Naive thymus-derived CD8-positive, alpha-beta T cell (primary cell): ENCODE measurements at regions not wholly inside any gene's neighbourhood (a gene's known extent, or its start where the extent isn't known, plus 50 kb on each side); places are given as distances from the start of the nearest gene placed in this dataset.

Source experiments
- ATAC-seq, 2 donors: fragments of 150-1000 bp; cut with Tn5 transposase in 1 of 2; sonication (Bioruptor Pico), chemical (Tn5 transposase) in 1 of 2; 1 replicate in 1 of 2; 2 replicates in 1 of 2; pipeline ENCODE4 v1.10.0; 2021; ENCODE audit warnings: mild to moderate bottlenecking in 2 of 2, moderate library complexity in 2 of 2
- POLR2A ChIA-PET: fragments of 350-600 bp; sonication (Branson Sonifier 250); formaldehyde crosslinking; loops from one replicate; lab custom pipeline; 2021; ENCODE audit warnings: antibody characterized with exemption; lab: Charles Lee
- DNase-seq, 10 donors: peaks; one replicate each; pipeline versions ENCODE4 v3.0.0 to v3.0.0-alpha.2; 2020 to 2022
- H3K27ac Mint-ChIP-seq, 10 donors: one replicate each; pipeline ENCODE4 v1.8.0; 2020 to 2022; ENCODE audit warnings: mild to moderate bottlenecking in 10 of 10, mixed read lengths in 10 of 10, moderate library complexity in 4 of 10, inconsistent platforms in 1 of 10
- H3K27me3 Mint-ChIP-seq, 5 donors: one replicate each; pipeline ENCODE4 v1.8.0; 2021 to 2022; ENCODE audit warnings: mixed read lengths in 5 of 5
- H3K36me3 Mint-ChIP-seq, 3 donors: one replicate each; pipeline ENCODE4 v1.8.0; 2020 to 2022; ENCODE audit warnings: mixed read lengths in 3 of 3, mild to moderate bottlenecking in 2 of 3, inconsistent platforms in 1 of 3
- H3K4me1 Mint-ChIP-seq, 4 donors: one replicate each; pipeline ENCODE4 v1.8.0; 2021 to 2022; ENCODE audit warnings: mixed read lengths in 4 of 4
- H3K4me3 Mint-ChIP-seq, 10 donors: one replicate each; pipeline ENCODE4 v1.8.0; 2020 to 2022; ENCODE audit warnings: mild to moderate bottlenecking in 10 of 10, mixed read lengths in 10 of 10, moderate library complexity in 6 of 10, inconsistent platforms in 1 of 10
- H3K9me3 Mint-ChIP-seq, 9 donors: one replicate each; pipeline ENCODE4 v1.8.0; 2020 to 2022; ENCODE audit warnings: mixed read lengths in 9 of 9, mild to moderate bottlenecking in 3 of 9, inconsistent platforms in 1 of 9, moderate library complexity in 1 of 9

DNA sequence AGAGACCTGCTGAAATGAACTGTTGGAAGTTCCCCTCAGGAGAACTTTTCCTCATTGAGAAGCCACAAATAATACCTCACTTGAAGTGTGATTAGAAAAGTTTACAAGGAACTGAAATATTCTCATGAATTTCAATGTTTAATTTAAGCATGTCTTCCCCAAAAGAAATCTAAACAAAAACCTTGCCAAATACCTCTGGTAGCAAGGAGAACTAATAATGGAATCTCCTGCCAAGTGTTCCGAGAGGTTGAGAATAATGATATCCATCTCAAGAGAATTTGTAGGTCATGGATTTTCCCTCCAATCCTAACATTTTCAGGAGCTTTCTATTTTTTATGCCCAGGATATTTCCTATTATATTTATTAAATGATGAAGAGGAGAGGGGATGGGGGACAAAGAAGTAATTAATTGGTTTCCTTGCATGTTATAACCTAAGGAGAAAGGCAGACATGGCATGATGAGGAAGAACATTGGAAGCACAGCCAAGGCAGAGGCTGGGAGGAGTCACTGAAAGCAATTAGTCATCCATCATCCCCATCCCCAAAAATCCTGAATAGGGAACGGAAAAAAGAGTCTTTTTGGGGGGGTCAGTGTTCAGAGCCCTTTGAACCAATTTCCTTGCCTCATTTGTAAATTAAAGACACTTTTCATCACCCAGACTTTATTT, 93.6 kb upstream of the IL6 start:
- no peaks in the 10 kb centered on the region for H3K36me3 Mint-ChIP-seq
- H3K4me3 Mint-ChIP-seq = no peak overlapping the region
- POLR2A ChIA-PET = no interaction called here
- peaks cover 0 to 2% (median 0%) of the 10 kb centered on the region in 9 donors for H3K9me3 Mint-ChIP-seq
- ATAC-seq = no peak
- no peak overlapping the region for H3K27ac Mint-ChIP-seq
- DNase-seq = no peak
- H3K4me1 Mint-ChIP-seq = no peaks in the 10 kb centered on the region
- peaks cover 2 to 38% (median 4%) of the 10 kb centered on the region in 5 donors for H3K27me3 Mint-ChIP-seq

DNA sequence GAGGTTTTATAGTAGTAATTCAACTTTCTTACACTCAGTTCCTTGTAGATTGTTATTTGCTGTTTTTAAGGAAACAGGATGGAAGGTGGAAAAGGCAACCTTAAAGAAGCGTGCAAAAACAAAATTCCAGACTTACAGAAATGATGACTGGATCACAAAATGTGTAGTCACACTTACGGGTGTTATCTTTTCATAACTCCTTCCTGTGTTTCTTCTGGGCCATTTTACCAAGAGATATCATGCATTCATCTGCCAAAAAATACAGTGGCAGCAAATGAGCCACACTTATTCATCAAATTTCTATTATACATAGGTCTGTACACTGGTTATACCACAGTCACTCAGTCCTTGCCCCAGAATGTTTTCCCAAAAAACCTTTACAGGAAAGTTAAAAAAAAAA, 94.3 kb upstream of the IL6 start:
- no peak overlapping the region for H3K4me3 Mint-ChIP-seq
- POLR2A ChIA-PET = no interaction called here

GRCh38 chr7:22631730-22632129, 95.3 kb upstream of the IL6 start:
- no peak overlapping the region for H3K27ac Mint-ChIP-seq
- DNase-seq (no peak), ATAC-seq (no peak)
- H3K27me3 Mint-ChIP-seq = peaks cover 2 to 39% (median 4%) of the 10 kb centered on the region in 5 donors
- H3K4me3 Mint-ChIP-seq = no peak overlapping the region
- no peaks in the 10 kb centered on the region for H3K36me3 Mint-ChIP-seq
- no peaks in the 10 kb centered on the region for H3K4me1 Mint-ChIP-seq
- POLR2A ChIA-PET = no interaction called here
- H3K9me3 Mint-ChIP-seq = peaks cover 0 to 2% (median 0%) of the 10 kb centered on the region in 9 donors

More for the DNA sequence above, 94.3 kb upstream of the IL6 start:
- Mint-ChIP-seq H3K4me1 (no peaks in the 10 kb centered on the region), H3K9me3 (peaks cover 0 to 2% (median 0%) of the 10 kb centered on the region in 9 donors), H3K27me3 (peaks cover 2 to 39% (median 4%) of the 10 kb centered on the region in 5 donors), H3K36me3 (no peaks in the 10 kb centered on the region), H3K27ac (no peak overlapping the region)
- ATAC-seq (no peak), DNase-seq (no peak)

DNA sequence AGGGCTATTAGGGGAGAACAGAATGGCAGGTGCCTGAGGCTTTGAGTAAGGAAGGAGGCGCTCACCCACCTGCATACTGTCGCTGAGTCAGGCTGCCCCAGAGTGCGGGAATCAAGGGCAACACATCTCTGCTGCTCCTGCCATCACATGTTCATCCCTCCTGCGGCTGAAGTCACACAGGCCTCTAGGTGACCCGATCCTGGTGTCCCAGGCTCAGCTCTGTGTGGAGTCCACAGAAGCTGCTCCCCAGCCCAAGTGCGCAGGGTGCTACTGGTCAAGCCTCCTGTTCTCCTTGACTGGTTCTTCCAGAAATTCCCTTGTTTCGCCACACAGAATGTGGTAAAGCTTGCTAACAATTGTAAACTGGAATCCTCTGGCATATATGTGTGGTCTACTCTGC, 96.9 kb upstream of the IL6 start:
- H3K9me3 Mint-ChIP-seq = peaks cover 0 to 2% (median 0%) of the 10 kb centered on the region in 9 donors
- DNase-seq = no peak
- no peak overlapping the region for H3K27ac Mint-ChIP-seq
- no peak overlapping the region for H3K4me3 Mint-ChIP-seq
- no peak for ATAC-seq
- H3K4me1 Mint-ChIP-seq = no peaks in the 10 kb centered on the region
- H3K27me3 Mint-ChIP-seq = peaks cover 2 to 37% (median 3%) of the 10 kb centered on the region in 5 donors
- no peaks in the 10 kb centered on the region for H3K36me3 Mint-ChIP-seq
- POLR2A ChIA-PET = no interaction called here

DNA sequence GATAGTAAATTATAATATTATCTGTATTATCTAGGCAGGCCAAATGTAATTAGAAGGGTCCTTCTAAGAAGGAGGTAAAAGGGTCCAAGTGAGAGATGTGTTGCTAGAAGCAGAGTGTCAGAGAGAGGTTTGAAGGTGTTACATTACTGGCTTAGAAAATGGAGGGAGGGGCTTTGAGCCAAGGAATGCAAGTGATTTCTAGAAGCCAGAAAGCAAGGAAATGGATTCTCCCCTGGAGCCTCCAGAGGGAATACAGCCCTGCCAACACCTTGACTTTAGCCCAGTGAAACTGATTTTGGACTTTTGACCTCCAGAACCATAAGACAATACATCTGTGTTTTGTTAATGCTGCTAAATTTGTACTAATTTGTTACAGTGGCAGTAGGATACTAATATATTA, 97.9 kb upstream of the IL6 start:
- Mint-ChIP-seq H3K4me3 (no peak overlapping the region), H3K9me3 (no peaks in the 10 kb centered on the region), H3K36me3 (no peaks in the 10 kb centered on the region), H3K4me1 (no peaks in the 10 kb centered on the region), H3K27me3 (peaks cover 0 to 27% (median 3%) of the 10 kb centered on the region in 5 donors), H3K27ac (no peak overlapping the region)
- POLR2A ChIA-PET = no interaction called here
- ATAC-seq (no peak), DNase-seq (no peak)

GRCh38 chr7:22628112-22628511, 98.9 kb upstream of the IL6 start:
- H3K27me3 Mint-ChIP-seq = peaks cover 2 to 36% (median 4%) of the 10 kb centered on the region in 5 donors
- H3K4me3 Mint-ChIP-seq = no peak overlapping the region
- no peaks in the 10 kb centered on the region for H3K36me3 Mint-ChIP-seq
- H3K9me3 Mint-ChIP-seq = no peaks in the 10 kb centered on the region
- DNase-seq = no peak
- no peak for ATAC-seq
- POLR2A ChIA-PET = no interaction called here
- H3K27ac Mint-ChIP-seq = no peak overlapping the region
- no peaks in the 10 kb centered on the region for H3K4me1 Mint-ChIP-seq

GRCh38 chr7:22627136-22627535, 99.9 kb upstream of the IL6 start:
- DNase-seq (no peak), ATAC-seq (no peak)
- no peak overlapping the region for H3K4me3 Mint-ChIP-seq
- POLR2A ChIA-PET = no interaction called here
- no peaks in the 10 kb centered on the region for H3K36me3 Mint-ChIP-seq
- no peaks in the 10 kb centered on the region for H3K4me1 Mint-ChIP-seq
- peaks cover 2 to 34% (median 4%) of the 10 kb centered on the region in 5 donors for H3K27me3 Mint-ChIP-seq
- H3K27ac Mint-ChIP-seq = no peak overlapping the region
- H3K9me3 Mint-ChIP-seq = no peaks in the 10 kb centered on the region

GRCh38 chr7:22625251-22625650, 101.7 kb upstream of the IL6 start:
- no peaks in the 10 kb centered on the region for H3K9me3 Mint-ChIP-seq
- H3K27ac Mint-ChIP-seq = no peak overlapping the region
- peaks cover 0 to under 1% (median 0%) of the 10 kb centered on the region in 3 donors for H3K36me3 Mint-ChIP-seq
- no peak for ATAC-seq
- no peaks in the 10 kb centered on the region for H3K4me1 Mint-ChIP-seq
- DNase-seq = no peak
- H3K4me3 Mint-ChIP-seq = no peak overlapping the region
- peaks cover 2 to 25% (median 2%) of the 10 kb centered on the region in 5 donors for H3K27me3 Mint-ChIP-seq
- POLR2A ChIA-PET = no interaction called here

DNA sequence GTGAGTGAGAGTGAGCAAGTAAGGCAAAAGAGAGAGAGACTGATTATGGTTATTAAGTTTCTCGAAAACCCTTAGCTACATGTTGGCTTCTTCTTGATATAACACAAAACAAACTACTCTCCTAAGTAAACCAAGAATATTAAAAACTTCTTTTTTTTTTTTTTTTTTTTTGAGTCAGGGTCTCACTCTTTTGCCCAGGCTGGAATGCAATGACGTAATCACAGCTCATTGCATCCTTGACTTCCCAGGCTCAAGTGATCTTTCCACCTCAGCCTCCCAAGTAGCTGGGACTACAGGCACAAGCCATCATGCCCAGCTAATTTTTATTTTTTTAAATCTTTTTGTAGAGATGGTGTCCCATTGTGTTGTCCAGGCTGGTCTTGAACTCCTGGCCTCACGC, 102.2 kb upstream of the IL6 start:
- H3K9me3 Mint-ChIP-seq = no peaks in the 10 kb centered on the region
- H3K27ac Mint-ChIP-seq = no peak overlapping the region
- no peaks in the 10 kb centered on the region for H3K4me1 Mint-ChIP-seq
- ATAC-seq (no peak), DNase-seq (no peak)
- H3K4me3 Mint-ChIP-seq = no peak overlapping the region
- POLR2A ChIA-PET = no interaction called here
- H3K36me3 Mint-ChIP-seq = peaks cover 0 to 1% (median 0%) of the 10 kb centered on the region in 3 donors
- H3K27me3 Mint-ChIP-seq = peaks cover 2 to 25% (median 2%) of the 10 kb centered on the region in 5 donors

DNA sequence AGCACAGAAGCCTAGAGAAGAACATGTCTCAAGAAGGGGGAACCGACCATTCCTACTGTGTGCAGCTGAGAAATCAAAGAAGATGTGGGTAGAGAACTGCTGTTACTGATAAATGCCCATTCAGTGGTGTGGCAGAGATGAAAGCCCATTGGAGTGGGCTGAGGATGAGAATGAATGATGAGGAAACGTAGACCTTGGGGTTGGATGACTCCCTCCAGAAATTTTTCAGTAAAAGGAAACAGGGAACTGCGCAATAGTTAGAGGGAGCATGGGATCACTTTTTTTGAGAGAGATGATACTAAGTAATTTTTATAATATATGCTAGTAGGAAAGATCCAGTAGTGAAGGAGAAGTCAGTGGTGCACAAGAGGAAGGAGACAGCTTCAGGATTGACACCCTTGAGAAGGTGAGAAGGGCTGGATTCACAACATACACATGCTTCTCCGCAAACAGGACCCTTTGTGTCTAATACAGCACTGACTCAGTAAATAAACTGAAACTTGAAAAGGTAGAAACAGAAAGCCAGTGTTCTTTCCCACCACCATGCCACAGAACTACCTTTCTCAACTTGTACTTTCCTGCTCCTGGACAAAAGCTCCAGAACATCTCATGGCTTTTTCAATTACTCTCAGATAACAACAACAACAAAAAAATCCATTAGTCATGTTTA, 104.7 kb upstream of the IL6 start:
- H3K36me3 Mint-ChIP-seq = peaks cover 0 to 17% (median 1%) of the 10 kb centered on the region in 3 donors
- no peak overlapping the region for H3K27ac Mint-ChIP-seq
- ATAC-seq = no peak
- no peak overlapping the region for H3K4me3 Mint-ChIP-seq
- peaks cover 2 to 11% (median 2%) of the 10 kb centered on the region in 5 donors for H3K27me3 Mint-ChIP-seq
- peaks cover under 1 to 21% (median 9%) of the 10 kb centered on the region in 9 donors for H3K9me3 Mint-ChIP-seq
- no peak for DNase-seq
- POLR2A ChIA-PET = no interaction called here
- no peaks in the 10 kb centered on the region for H3K4me1 Mint-ChIP-seq

GRCh38 chr7:22618528-22618927, 108.5 kb upstream of the IL6 start:
- H3K4me3 Mint-ChIP-seq = no peak overlapping the region
- POLR2A ChIA-PET = no interaction called here
- H3K27me3 Mint-ChIP-seq = peaks cover 3 to 27% (median 12%) of the 10 kb centered on the region in 5 donors
- no peak for ATAC-seq
- no peak for DNase-seq
- no peak overlapping the region for H3K27ac Mint-ChIP-seq
- H3K4me1 Mint-ChIP-seq = no peaks in the 10 kb centered on the region
- peaks cover 0 to 32% (median 6%) of the 10 kb centered on the region in 3 donors for H3K36me3 Mint-ChIP-seq
- peaks cover 7 to 31% (median 21%) of the 10 kb centered on the region in 9 donors for H3K9me3 Mint-ChIP-seq

DNA sequence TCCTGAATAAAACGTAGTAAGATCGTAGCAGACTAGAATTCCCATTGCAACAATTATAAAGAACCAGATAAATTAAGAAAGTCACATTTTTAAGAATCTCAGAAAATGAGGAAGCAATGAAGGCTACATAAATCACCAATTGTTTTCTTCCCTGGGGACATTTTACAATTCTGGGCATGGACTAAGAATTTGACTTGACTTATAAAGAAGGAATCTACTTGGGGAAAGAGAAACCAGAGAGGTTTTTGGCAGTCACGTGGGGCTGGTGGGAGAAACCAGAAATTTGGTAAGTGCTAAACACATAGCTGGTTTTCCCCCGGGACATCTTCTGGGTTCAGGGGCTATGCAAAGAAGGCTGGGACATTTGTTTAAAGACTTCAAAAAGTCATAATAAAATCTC, 109.8 kb upstream of the IL6 start:
- DNase-seq (no peak), ATAC-seq (no peak)
- Mint-ChIP-seq H3K9me3 (peaks cover 7 to 31% (median 21%) of the 10 kb centered on the region in 9 donors), H3K4me1 (no peaks in the 10 kb centered on the region), H3K27me3 (peaks cover 2 to 33% (median 12%) of the 10 kb centered on the region in 5 donors), H3K4me3 (no peak overlapping the region), H3K27ac (no peak overlapping the region), H3K36me3 (peaks cover 0 to 32% (median 6%) of the 10 kb centered on the region in 3 donors)
- POLR2A ChIA-PET = no interaction called here

DNA sequence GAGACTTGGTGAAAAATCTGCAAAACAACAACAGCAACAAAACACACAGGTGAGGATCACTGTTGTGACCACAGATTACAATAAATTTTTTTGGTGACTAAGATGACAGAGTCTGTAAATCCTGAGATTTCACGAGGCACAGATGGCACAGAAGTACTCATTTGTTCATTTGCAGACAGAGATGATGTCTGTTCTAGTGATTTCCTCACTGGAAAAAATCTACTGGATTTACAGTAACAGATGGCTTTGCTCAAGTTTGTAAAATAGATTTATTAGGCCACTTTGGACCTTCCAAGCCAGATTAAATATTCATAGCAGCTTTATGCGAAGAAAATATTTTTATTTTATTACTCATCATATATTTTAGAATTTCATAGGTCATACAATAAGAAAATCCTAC, 113.5 kb upstream of the IL6 start:
- no peaks in the 10 kb centered on the region for H3K4me1 Mint-ChIP-seq
- no peak for DNase-seq
- peaks cover 0 to 28% (median 4%) of the 10 kb centered on the region in 3 donors for H3K36me3 Mint-ChIP-seq
- no peak overlapping the region for H3K27ac Mint-ChIP-seq
- H3K9me3 Mint-ChIP-seq = peaks cover 5 to 26% (median 20%) of the 10 kb centered on the region in 9 donors
- no peak overlapping the region for H3K4me3 Mint-ChIP-seq
- peaks cover 6 to 40% (median 19%) of the 10 kb centered on the region in 5 donors for H3K27me3 Mint-ChIP-seq
- POLR2A ChIA-PET = no interaction called here
- ATAC-seq = no peak
